ENCODE measurements at regions not wholly inside any gene's neighbourhood (a gene's known extent, or its start where the extent isn't known, plus 50 kb on each side); places are given as distances from the start of the nearest gene placed in this dataset.

DNA sequence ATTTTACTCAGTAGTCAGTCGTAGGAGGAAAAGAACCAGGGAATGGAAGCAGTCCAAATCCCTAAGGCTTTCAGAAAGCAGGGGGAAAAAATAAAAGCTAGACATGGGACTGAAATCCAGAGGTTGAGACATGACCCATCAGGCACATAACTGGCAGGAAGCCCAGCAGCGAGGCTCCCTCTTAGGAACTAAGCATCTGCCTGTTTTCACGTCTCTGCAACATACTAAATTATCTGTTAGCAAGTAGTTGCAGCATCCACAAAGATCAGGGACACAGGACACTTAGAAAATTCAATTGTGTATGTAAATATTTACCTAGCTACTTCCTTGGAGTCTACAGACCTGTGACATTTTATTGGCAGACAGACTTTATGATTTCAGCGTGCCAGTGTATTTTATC lies 118.0 kb upstream of the EDNRA start:
- ATAC-seq (ENCODE audit: poor library complexity) (peak; percentile 77), DNase-seq (peak; percentile 86)
- intact Hi-C loops (cut with DNase I) = no loop called here

DNA sequence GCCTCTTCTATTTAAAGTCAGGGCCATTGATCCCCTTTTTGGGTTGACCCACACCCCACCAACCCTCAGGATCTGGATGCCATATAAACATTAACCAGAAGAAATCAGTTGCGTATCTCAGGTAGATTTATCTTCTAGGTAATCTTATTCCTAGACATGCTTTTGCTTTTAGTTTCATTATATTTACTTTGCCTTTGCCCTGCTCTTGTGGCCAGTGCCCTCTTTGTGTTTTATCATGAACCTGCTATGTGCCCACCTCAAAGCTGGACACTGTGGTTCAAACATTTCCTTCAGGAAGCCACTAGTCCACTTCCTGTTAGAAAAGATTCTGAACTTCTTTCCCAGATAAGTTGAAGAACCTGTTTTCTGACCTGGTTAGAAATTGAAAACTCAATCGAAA lies 117.4 kb upstream of the EDNRA start:
- no peak for DNase-seq
- intact Hi-C loops (cut with DNase I) = no loop called here
- no peak for ATAC-seq (ENCODE audit: poor library complexity)

DNA sequence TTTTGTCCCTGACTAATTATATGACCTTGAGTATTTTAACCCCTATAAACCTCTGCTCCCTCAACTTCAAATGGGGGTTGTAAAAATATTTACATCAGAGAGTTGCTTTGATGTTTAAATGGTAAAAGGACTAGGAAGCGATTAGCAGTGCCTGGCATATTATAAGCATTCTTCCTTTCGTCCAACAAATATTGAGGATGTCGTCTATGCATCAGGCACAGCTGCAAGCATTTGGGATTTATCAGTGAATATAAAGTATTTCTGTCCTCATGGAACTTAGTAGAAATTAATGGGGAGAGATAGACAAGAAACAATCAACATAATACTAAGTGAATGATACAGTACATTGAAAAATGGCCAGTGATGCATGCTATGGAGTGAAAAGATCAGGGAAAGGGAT lies 115.5 kb upstream of the EDNRA start:
- no peak for DNase-seq
- intact Hi-C loops (cut with DNase I) = no loop called here
- no peak for ATAC-seq (ENCODE audit: poor library complexity)

DNA sequence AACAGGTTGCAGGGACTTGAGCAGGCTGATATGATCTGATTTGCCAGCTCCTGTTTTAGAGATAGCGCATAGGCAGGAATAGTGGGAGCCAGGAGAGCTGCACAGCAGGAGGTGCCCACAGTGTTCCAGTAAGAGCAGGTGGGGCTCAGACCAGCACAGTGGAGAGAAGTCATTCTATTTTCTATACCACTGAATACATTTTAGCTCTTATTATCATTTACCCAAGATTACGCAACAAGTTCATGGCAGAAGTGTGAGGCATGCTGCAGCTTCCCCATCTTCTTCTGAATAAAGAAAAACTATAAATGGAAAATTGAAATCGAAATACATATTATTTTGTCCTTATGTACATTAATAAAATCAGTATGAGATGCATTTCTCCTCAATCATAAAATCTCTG lies 114.7 kb upstream of the EDNRA start:
- ATAC-seq (ENCODE audit: poor library complexity) (no peak), DNase-seq (no peak)
- intact Hi-C loops (cut with DNase I) = no loop called here

DNA sequence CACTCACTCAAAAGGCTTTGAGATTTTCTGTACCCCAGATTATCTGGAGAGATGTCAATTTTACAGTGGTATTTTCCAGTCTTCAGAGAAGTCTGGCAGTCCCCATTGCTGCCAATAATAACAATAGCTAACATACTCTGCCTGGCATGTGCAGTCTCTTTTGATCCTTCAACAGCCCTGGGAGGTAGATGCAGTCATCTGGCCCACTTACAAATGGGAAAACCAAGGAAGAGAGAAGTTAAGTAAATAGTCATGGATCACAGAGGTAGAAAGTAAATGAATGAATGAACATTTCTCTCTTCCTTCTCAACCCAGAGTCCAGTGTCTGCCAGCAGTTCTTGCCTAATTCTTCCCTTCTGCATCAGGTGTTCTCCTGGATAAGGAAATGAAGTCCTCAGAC lies 113.0 kb upstream of the EDNRA start:
- DNase-seq = no peak
- ATAC-seq (ENCODE audit: poor library complexity) = no peak
- intact Hi-C loops (cut with DNase I) = no loop called here

DNA sequence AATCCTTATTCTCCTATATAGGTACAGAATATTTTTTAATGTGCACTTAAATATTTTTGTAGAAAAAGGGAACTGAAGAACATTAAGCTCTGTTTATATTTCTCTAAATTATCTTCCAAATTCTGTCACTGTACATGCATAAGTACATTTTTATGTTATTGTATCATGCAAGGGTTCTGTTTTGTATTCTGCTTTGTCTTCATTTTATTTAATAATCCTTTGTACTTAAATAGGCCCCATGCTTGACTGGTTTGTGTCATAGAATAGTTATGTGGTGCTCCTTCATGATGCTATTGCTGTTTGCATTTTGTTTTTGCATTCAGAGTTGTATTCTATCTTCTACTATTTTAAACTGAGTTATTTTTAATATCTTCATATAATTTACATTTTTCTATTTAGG lies 111.9 kb upstream of the EDNRA start:
- intact Hi-C loops (cut with DNase I) = no loop called here
- no peak for DNase-seq
- no peak for ATAC-seq (ENCODE audit: poor library complexity)

DNA sequence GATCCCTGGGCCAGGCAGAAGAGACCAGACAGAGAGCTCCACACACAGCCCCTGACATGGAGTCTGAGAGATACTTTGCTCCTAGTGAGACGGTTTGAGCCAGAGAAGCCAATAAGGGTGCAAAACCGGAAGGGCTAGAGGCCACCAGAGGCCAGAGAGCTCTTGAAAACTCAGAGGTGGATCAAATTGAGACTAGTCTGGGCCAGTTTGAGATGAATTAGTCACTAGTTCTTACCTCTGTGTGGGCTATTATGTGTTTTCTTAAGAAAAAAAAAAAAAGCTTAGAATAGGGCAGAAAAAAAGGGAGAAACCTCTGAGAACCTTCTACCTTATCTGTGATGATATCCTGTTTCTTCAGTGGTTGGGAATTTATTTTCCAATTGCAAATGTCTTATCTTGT lies 110.4 kb upstream of the EDNRA start:
- ATAC-seq (ENCODE audit: poor library complexity) = no peak
- DNase-seq = no peak
- intact Hi-C loops (cut with DNase I) = no loop called here

DNA sequence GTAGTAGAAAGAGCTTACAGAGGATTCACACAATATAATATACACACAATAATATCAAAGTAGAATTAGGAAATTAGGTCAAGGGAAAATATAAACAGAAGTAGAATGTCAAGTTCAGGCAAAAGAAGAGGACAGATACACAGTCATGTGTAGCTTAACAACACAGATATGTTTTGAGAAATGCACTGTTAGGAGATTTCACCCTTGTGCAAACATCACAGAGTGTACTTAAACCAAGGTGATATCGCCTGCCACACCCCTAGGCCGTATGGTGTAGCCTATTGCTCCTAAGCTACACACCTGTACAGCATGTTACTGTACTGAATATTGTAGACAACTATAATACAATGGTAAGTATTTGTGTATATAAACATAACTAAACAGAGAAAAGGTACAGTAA lies 110.0 kb upstream of the EDNRA start:
- DNase-seq (no peak), ATAC-seq (ENCODE audit: poor library complexity) (no peak)
- intact Hi-C loops (cut with DNase I) = no loop called here

DNA sequence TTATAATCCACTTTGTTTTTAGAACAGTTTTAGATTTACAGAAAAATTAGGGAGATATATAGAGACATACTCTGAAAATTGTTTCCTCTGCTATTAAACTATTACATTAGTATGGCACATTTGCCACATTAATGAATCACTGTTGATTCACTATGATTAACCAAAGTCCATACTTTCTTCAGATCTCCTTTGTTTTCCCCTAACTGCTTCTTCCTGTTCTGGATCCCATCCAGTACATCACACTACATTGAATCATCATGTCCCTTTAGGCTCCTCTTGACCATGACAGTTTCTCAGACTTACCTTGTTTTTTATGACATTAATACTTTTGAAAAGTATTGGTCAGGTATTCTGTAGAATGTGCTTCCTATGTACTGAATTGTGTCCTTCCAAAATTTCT lies 109.2 kb upstream of the EDNRA start:
- intact Hi-C loops (cut with DNase I) = no loop called here
- ATAC-seq (ENCODE audit: poor library complexity) = no peak
- no peak for DNase-seq

DNA sequence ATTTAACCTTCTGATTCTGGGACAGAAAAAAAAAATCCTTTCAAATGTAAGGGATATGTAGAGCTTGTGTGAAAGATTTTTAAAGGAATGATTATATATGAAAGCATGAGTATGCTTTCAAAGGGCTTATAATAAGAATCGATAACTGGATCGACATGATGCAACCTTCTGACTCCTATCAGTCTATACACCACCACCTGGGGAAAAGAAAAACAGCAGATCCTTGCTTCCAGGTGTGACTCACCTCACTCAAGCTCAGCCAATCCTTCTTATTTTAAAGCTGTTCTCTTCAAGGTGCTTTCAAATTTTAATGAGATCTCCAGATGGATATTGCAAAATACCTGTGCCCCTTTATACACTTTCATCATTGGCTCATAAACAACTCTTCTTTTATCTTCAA lies 102.1 kb upstream of the EDNRA start:
- DNase-seq (no peak), ATAC-seq (ENCODE audit: poor library complexity) (no peak)
- intact Hi-C loops (cut with DNase I) = no loop called here

DNA sequence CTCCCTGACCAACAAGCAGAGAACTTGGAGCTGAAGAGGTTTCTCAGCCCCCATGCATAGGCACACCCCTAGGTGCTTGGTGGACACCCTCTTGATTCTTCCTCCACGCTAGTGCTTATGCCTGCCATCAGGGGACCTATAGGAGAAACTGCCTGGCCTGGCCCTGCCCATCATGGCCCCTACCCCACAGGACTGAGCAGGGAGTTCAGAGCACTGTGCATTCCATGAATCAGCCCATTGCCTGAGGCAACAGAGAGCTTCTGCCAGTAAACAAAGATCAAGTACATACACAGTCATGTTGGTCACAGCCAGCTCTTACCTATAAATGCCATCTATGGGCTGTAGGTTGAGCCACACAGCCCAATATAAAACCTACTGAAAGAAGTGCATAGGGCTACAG lies 99.1 kb upstream of the EDNRA start:
- DNase-seq (no peak), ATAC-seq (ENCODE audit: poor library complexity) (no peak)
- intact Hi-C loops (cut with DNase I) = no loop called here

DNA sequence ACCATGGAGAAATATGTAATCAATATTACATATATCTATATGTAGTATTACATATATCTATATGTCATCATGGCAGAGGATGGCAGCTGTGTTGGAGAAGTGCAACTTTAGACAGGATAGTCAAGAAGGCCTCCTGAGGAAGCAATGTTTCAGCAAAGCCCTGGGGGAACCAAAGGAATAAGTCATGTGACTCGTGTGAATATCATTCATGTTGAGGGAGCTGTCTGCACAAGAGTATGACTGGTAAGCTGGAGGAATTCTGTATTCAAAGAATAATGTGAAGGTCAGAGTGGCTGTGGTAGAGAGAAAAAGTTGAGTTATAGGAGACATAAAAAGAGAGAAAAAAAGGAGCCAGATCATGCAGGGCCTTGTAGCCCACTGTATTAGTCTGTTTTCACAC lies 92.9 kb upstream of the EDNRA start:
- ATAC-seq (ENCODE audit: poor library complexity) (no peak), DNase-seq (no peak)
- intact Hi-C loops (cut with DNase I) = no loop called here

DNA sequence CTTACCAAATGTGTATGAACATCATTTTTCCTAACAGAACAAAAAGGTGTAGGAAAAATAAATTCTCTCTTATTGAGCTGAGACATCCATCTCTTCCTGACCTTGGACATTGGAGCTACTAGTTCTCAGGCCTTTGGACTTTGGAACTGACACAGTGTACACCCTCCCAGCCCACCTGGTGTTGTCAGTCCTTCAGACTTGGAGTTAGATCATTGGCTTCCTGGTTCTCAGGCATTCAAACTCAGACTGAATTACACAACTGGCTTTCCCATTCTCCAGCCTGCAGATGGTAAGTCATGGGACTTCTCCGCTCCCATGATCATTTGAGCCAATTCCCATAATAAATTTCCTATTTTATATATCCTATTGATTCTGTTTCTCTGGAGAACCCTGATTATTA lies 84.8 kb upstream of the EDNRA start:
- intact Hi-C loops (cut with DNase I) = no loop called here
- no peak for ATAC-seq (ENCODE audit: poor library complexity)
- no peak for DNase-seq

DNA sequence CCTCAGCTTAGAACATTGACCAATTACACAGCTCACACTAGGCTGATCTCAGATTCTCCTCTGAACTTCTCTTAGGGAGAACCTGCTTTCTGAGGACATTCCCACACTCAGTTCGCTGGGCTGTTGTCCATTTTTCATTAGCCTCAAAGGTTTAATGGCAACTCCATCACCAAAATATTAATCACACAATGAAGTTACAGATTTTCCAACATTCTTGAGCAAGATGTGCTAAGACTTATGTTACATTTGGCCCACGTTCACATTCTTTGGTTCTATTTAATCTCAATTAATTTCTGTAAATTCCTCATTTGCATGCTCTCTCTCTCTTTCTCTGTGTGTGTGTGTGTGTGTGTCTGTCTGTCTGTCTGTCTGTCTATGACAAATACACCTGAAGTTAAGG lies 82.3 kb upstream of the EDNRA start:
- intact Hi-C loops (cut with DNase I) = no loop called here
- ATAC-seq (ENCODE audit: poor library complexity) = no peak
- DNase-seq = no peak

DNA sequence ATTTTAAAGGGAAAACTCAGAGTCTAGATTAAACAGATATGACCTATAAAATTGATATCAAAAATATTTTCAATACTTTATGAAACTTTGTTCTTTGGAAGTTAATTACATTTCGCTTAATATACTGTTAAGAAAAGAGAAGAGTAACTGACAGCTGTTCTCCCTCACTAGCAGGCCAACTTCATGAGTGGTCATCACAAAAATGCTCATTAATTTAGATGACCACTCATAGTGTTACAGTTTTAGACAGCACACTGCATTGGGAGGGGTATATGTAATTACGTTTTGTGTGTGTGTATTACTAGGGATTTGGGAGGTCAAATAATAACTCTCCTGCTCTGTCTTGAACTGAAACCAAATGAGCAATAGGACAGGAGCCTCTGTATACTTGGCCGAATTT lies 80.2 kb upstream of the EDNRA start:
- DNase-seq (no peak), ATAC-seq (ENCODE audit: poor library complexity) (no peak)
- intact Hi-C loops (cut with DNase I) = no loop called here

DNA sequence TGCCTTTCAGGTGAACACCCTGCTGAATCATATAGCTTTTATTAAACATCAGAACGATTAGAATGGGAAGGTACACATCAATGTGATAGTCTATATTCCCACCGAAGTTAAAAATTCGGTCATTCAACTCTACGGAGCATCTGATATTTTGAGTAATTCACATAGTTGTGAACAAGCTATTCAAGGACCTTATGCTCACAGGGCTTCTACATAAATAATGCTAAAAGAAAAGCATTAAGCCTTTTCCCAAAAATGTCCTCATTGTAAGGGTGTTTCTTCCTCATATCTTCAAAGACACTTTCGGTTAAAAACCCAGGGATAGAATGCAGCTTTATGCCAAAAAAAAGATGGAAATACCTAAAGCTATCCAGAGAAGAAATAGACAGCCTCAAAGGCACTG lies 79.7 kb upstream of the EDNRA start:
- DNase-seq (no peak), ATAC-seq (ENCODE audit: poor library complexity) (no peak)
- intact Hi-C loops (cut with DNase I) = no loop called here

DNA sequence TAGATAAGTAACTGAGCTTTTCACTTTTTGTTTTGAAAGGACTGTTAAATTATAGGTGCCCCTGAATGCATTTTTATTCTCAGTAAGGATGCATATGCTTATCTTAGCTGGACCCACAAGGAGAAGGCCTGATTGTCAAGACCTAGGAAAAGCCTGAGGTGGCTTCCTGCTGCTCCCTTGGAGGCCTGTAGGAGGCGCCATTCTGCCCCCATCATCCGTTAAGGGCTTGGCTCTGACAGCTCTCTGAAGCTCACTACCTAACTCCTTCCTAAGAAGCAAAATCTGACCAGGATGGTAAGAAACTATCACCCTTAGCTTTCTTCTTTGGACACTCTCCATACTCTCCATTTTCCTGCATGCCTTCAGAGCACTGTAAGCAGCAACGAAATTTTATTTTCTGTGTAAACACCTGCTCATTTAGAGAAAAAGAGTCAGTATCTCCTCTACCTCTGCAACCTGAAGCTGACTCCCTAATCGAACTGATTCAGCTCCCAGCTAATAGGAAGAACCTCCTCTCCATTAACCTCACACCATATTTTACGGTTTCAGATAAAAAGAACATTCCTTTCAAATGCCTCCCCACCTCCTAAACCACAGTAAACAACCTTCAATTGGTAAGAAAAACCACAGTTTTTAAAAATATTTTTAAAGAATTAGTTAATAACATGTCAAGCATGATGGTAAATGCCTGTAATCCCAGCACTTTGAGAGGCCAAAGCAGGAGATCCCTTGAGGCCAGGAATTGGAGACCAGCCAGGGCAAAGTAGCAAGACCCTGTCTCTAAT lies 73.4 kb upstream of the EDNRA start:
- intact Hi-C loops (cut with DNase I) = no loop called here
- DNase-seq = no peak
- no peak for ATAC-seq (ENCODE audit: poor library complexity)

DNA sequence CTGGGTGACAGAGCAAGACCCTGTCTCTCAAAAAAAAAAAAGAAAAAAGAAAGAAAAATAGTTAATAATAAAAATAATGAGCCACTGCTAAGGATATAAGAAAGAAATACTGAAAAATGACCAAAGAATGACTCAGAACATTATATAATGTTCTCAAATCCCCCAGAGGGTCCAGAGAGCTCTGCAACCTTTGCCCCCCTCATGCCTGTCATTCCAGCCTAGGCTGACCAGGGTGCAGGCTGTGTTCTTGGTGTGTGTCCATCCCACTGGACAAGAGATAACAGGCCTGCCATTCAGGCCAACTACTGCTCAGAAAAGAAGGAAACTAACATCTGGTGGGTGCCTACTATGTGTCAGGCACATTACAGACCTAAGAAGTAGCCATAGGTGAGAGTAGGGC lies 72.7 kb upstream of the EDNRA start:
- ATAC-seq (ENCODE audit: poor library complexity) (no peak), DNase-seq (peak; percentile 36)
- intact Hi-C loops (cut with DNase I) = no loop called here

DNA sequence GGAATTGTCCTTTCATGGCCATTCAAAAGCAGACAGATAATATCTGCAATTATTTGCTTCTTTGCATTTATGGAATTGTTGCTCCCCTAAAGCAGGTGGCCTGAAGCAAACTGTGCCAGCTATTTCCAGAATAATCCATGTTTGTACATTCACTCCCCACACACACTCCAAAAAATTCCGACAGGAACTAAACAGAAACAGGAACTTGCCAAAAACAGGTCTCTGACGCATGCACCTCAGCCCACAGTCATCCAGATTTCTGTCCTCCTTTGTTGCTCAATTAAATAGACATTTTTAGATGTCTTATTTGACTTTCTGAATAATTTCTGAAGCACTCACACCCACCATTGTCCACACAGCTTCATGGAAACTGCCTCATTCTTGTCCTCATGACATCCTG lies 71.5 kb upstream of the EDNRA start:
- DNase-seq (no peak), ATAC-seq (ENCODE audit: poor library complexity) (no peak)
- intact Hi-C loops (cut with DNase I) = no loop called here

DNA sequence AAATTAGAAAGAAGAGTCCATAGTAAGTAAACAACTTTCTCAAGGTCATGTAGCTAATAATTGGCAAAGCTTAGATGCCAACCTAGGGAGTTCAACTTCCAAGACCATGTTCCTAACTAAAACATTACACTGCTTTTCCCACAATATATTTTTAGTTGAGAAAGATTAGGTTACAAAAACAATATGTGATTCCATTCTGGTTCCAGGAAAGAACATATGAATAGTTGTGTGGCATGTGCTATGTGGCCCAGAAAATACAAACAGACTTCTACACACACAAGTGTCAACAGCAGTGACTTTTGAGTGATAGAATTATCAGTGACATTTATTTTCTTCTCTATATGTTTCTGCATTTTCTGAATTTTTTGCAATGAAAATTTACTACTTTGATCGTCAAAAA lies 62.7 kb upstream of the EDNRA start:
- intact Hi-C loops (cut with DNase I) = no loop called here
- ATAC-seq (ENCODE audit: poor library complexity) = no peak

DNA sequence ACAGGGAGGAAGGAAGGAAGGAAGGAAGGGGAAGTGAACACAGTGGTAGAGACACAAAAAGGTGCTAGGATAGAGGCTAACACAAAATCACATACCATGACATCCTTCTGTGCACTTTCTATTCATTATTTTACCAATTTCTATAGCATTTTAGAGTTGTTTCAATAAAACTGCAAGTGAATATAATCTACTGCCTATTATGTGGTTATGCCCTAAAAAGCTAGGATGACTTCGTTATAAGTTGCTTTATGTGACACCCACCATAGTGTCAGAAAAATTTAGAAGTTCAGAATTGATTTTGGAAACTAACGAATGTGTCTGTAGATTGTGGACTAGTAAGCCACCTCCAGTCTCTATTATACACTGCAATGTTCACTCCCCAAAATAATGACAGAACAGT lies 59.4 kb upstream of the EDNRA start:
- ATAC-seq (ENCODE audit: poor library complexity) (no peak), DNase-seq (no peak)
- intact Hi-C loops (cut with DNase I) = no loop called here

More for the DNA sequence above, 62.7 kb upstream of the EDNRA start:
- DNase-seq = no peak
